HG02870 (cell line): ENCODE measurements at regions not wholly inside any gene's neighbourhood (a gene's known extent, or its start where the extent isn't known, plus 50 kb on each side); places are given as distances from the start of the nearest gene placed in this dataset.
A peak's percentile ranks its signal among the peaks of the same experiment; 100 is the strongest.

Experiments
- ATAC-seq: cut with Tn5 transposase; IDR thresholded peaks from one replicate; pipeline ENCODE4 v1.9.1; 2021; ENCODE audit warnings: mild to moderate bottlenecking, moderate library complexity; ENCODE audit not compliant: unreplicated experiment

GRCh38 chr4:129167640-129168260, 71.8 kb downstream of the C4orf33 start:
- ATAC-seq, result no peak

- ATAC-seq, result no peak
Measured at GRCh38 chr4:129172181-129172580, 76.2 kb downstream of the C4orf33 start.

- ATAC-seq, result peak; percentile 80
Measured at GRCh38 chr4:129176864-129177263, 80.9 kb downstream of the C4orf33 start.

GRCh38 chr4:129179276-129179675, 83.3 kb downstream of the C4orf33 start:
- no peak for ATAC-seq

- ATAC-seq, result no peak
Measured at GRCh38 chr4:129189630-129190029, 93.7 kb downstream of the C4orf33 start.

GRCh38 chr4:129193357-129194100, 97.6 kb downstream of the C4orf33 start:
- no peak for ATAC-seq

- ATAC-seq, result no peak
Measured at GRCh38 chr4:129208481-129208880, 112.5 kb downstream of the C4orf33 start.

- no peak for ATAC-seq
Measured at GRCh38 chr4:129213692-129214091, 117.7 kb downstream of the C4orf33 start.

GRCh38 chr4:129218360-129218759, 122.4 kb downstream of the C4orf33 start:
- ATAC-seq, result peak; percentile 68

- no peak for ATAC-seq
Measured at GRCh38 chr4:129218897-129219296, 122.9 kb downstream of the C4orf33 start.

- no peak for ATAC-seq
Measured at GRCh38 chr4:129220254-129220653, 124.3 kb downstream of the C4orf33 start.

GRCh38 chr4:129223945-129224344, 128.0 kb downstream of the C4orf33 start:
- no peak for ATAC-seq

- no peak for ATAC-seq
Measured at GRCh38 chr4:129230846-129231245, 134.9 kb downstream of the C4orf33 start.

GRCh38 chr4:129231945-129232588, 136.1 kb downstream of the C4orf33 start:
- ATAC-seq, result no peak

- ATAC-seq, result no peak
Measured at GRCh38 chr4:129232589-129233337, 136.8 kb downstream of the C4orf33 start.

GRCh38 chr4:129233691-129234090, 137.7 kb downstream of the C4orf33 start:
- no peak for ATAC-seq

- ATAC-seq, result no peak
Measured at GRCh38 chr4:129236351-129236750, 140.4 kb downstream of the C4orf33 start.

- ATAC-seq, result no peak
Measured at GRCh38 chr4:129239088-129239487, 143.1 kb downstream of the C4orf33 start.

GRCh38 chr4:129240816-129241215, 144.9 kb downstream of the C4orf33 start:
- no peak for ATAC-seq

GRCh38 chr4:129246145-129246544, 150.2 kb downstream of the C4orf33 start:
- ATAC-seq, result no peak

GRCh38 chr4:129246910-129247461, 151.0 kb downstream of the C4orf33 start:
- no peak for ATAC-seq
